HCT116 (cell line): ENCODE measurements at regions not wholly inside any gene's neighbourhood (a gene's known extent, or its start where the extent isn't known, plus 50 kb on each side); places are given as distances from the start of the nearest gene placed in this dataset.

Experiments used
- ATAC-seq: fragments of 200-7000 bp; cut with Tn5 transposase; 2 replicates; pipeline ENCODE4 v1.9.1; 2020; ENCODE audit warnings: mild to moderate bottlenecking, moderate library complexity
- BruUV-seq: library from RNA; stranded (reverse); fragments of 400-500 nt; replicated peaks from 2 replicates; lab custom pipeline; 2021; lab: Mats Ljungman, UMichigan
- CTCF ChIA-PET: fragments of 300-600 bp; sonication (Branson Sonifier 250); formaldehyde crosslinking; loops from one replicate; lab custom pipeline; 2021; ENCODE audit warnings: antibody characterized with exemption; lab: Charles Lee
- POLR2A ChIA-PET: fragments of 300-600, 350-600 bp; sonication (Branson Sonifier 250); formaldehyde crosslinking; loops from one replicate; lab custom pipeline; 2021; ENCODE audit warnings: antibody characterized with exemption; lab: Charles Lee
- RAD21 ChIA-PET, 2 experiments: fragments of 300-600 bp; sonication (Branson Sonifier 250); formaldehyde crosslinking; loops; one replicate each; lab custom pipeline; 2023; ENCODE audit warnings: low total read pairs in 2 of 2; ENCODE audit not compliant: uncharacterized antibody in 2 of 2, unreplicated experiment in 2 of 2, low non-redundant PET in 1 of 2; lab: Charles Lee
- DNase-seq: peaks from one replicate; pipeline ENCODE4 v3.0.0-alpha.2; 2010; ENCODE audit warnings: low read depth, low spot score
- H2AFZ ChIP-seq: fragments of 200-600 bp; shearing (Covaris generic), sonication (generic); 2 replicates; pipeline ENCODE4 v1.6.1; 2017; ENCODE audit warnings: low read depth, mixed run types, mixed read lengths, antibody characterized with exemption, low read length; ENCODE audit not compliant: poor library complexity, severe bottlenecking
- H3K27ac ChIP-seq: 2 replicates; pipeline ENCODE4 v1.5.1; 2012; ENCODE audit warnings: low read depth, low read length
- H3K27me3 ChIP-seq: fragments of 200-600 bp; sonication (generic); 2 replicates; pipeline ENCODE4 v1.6.1; 2016; ENCODE audit warnings: mixed run types, low read length, mixed read lengths; ENCODE audit not compliant: insufficient read depth
- H3K36me3 ChIP-seq, 2 experiments: fragments of 200-500 bp in 1 of 2; fragments of 200-600 bp in 1 of 2; sonication (Bioruptor generic) in 1 of 2; sonication (generic) in 1 of 2; 2 replicates each; pipeline versions ENCODE4 v1.5.1 to v1.6.1; 2014 to 2016; ENCODE audit warnings: low read length in 2 of 2, inconsistent platforms in 1 of 2, mixed read lengths in 1 of 2, mixed run types in 1 of 2; ENCODE audit not compliant: insufficient read depth in 2 of 2, control insufficient read depth in 1 of 2
- H3K4me1 ChIP-seq, 2 experiments: fragments of 200-600 bp in 1 of 2; sonication (generic) in 1 of 2; 2 replicates each; pipeline versions ENCODE4 v1.5.1 to v1.6.1; 2012 to 2017; ENCODE audit warnings: low read length in 2 of 2, inconsistent platforms in 1 of 2, mild to moderate bottlenecking in 1 of 2, mixed read lengths in 1 of 2, mixed run types in 1 of 2, moderate library complexity in 1 of 2; ENCODE audit not compliant: insufficient read depth in 2 of 2, control insufficient read depth in 1 of 2
- H3K4me2 ChIP-seq: fragments of 200-600 bp; sonication (generic); 2 replicates; pipeline ENCODE4 v1.6.1; 2017; ENCODE audit warnings: mixed run types, low read length, mixed read lengths
- H3K4me3 ChIP-seq, 2 experiments: fragments of 200-600 bp in 1 of 2; sonication (generic) in 1 of 2; replicated peaks in 1 of 2; 2 replicates each; pipeline ENCODE4 v1.5.1; 2011 to 2016; ENCODE audit warnings: low read length in 2 of 2, control low read depth in 1 of 2, low read depth in 1 of 2, mild to moderate bottlenecking in 1 of 2, mixed read lengths in 1 of 2, mixed run types in 1 of 2
- H3K79me2 ChIP-seq: fragments of 200-600 bp; sonication (generic); 2 replicates; pipeline ENCODE4 v1.6.1; 2017; ENCODE audit warnings: mild to moderate bottlenecking, mixed run types, low read length, moderate library complexity, mixed read lengths; ENCODE audit not compliant: insufficient read depth
- H3K9ac ChIP-seq: fragments of 200-600 bp; sonication (generic); 2 replicates; pipeline ENCODE4 v1.6.1; 2016; ENCODE audit warnings: low read length, mixed read lengths
- H3K9me2 ChIP-seq: fragments of 200-600 bp; sonication (generic), shearing (Covaris generic); 2 replicates; pipeline ENCODE4 v1.6.1; 2017; ENCODE audit warnings: mixed run types, mild to moderate bottlenecking, moderate library complexity; ENCODE audit not compliant: insufficient read depth
- H3K9me3 ChIP-seq, 2 experiments: fragments of 200-500 bp in 1 of 2; fragments of 200-600 bp in 1 of 2; sonication (Bioruptor generic) in 1 of 2; sonication (generic) in 1 of 2; 2 replicates each; pipeline ENCODE4 v1.6.1; 2014 to 2017; ENCODE audit warnings: low read length in 2 of 2, mixed read lengths in 2 of 2, inconsistent platforms in 1 of 2, low read depth in 1 of 2, mild to moderate bottlenecking in 1 of 2, mixed run types in 1 of 2, moderate library complexity in 1 of 2; ENCODE audit not compliant: control insufficient read depth in 1 of 2, insufficient read depth in 1 of 2
- H4K20me1 ChIP-seq: fragments of 200-600 bp; sonication (generic), shearing (Covaris generic); 2 replicates; pipeline ENCODE4 v1.6.1; 2017; ENCODE audit warnings: mixed run types, mild to moderate bottlenecking, moderate library complexity; ENCODE audit not compliant: insufficient read depth
- ATF3 ChIP-seq: IDR thresholded peaks from 2 replicates; pipeline ENCODE4 v1.6.1; 2012
- CBX3 ChIP-seq: IDR thresholded peaks from 2 replicates; pipeline ENCODE4 v1.6.1; 2012; ENCODE audit warnings: low read depth
- CEBPB ChIP-seq: IDR thresholded peaks from 2 replicates; pipeline ENCODE4 v1.6.1; 2012; ENCODE audit warnings: low read depth
- CTCF ChIP-seq, 3 experiments: fragments of 200-600 bp in 1 of 3; sonication (generic) in 1 of 3; IDR thresholded peaks in 2 of 3; conservative IDR thresholded peaks in 1 of 3; 2 replicates each; pipeline ENCODE4 v1.5.1; 2012 to 2017; ENCODE audit warnings: low read depth in 2 of 3, low read length in 2 of 3, antibody characterized with exemption in 1 of 3, borderline replicate concordance in 1 of 3, control low read depth in 1 of 3, mild to moderate bottlenecking in 1 of 3, mixed read lengths in 1 of 3, mixed run types in 1 of 3, moderate library complexity in 1 of 3; ENCODE audit not compliant: insufficient read depth in 1 of 3
- EGR1 ChIP-seq: IDR thresholded peaks from 2 replicates; pipeline ENCODE4 v1.6.1; 2012; ENCODE audit warnings: low read depth
- ELF1 ChIP-seq: IDR thresholded peaks from 2 replicates; pipeline ENCODE4 v1.6.1; 2012; ENCODE audit warnings: low read depth, borderline replicate concordance
- EZH2phosphoT487 ChIP-seq: fragments of 200-600 bp; IDR thresholded peaks from 2 replicates; pipeline ENCODE4 v1.6.1; 2018; ENCODE audit warnings: antibody characterized with exemption, borderline replicate concordance
- FOSL1 ChIP-seq: IDR thresholded peaks from 2 replicates; pipeline ENCODE4 v1.6.1; 2012; ENCODE audit warnings: low read depth
- JUND ChIP-seq: IDR thresholded peaks from 2 replicates; pipeline ENCODE4 v1.6.1; 2012
- MAX ChIP-seq: IDR thresholded peaks from 2 replicates; pipeline ENCODE4 v1.6.1; 2012
- RAD21 ChIP-seq: IDR thresholded peaks from 2 replicates; pipeline ENCODE4 v1.6.1; 2012; ENCODE audit warnings: low read depth, mild to moderate bottlenecking
- REST ChIP-seq: IDR thresholded peaks from 2 replicates; pipeline ENCODE4 v1.6.1; 2012; ENCODE audit warnings: low read depth
- SIN3A ChIP-seq: IDR thresholded peaks from 2 replicates; pipeline ENCODE4 v1.6.1; 2012; ENCODE audit warnings: low read depth
- SP1 ChIP-seq: IDR thresholded peaks from 2 replicates; pipeline ENCODE4 v1.6.1; 2012; ENCODE audit warnings: low read depth
- intact Hi-C: fragments of 100-400 bp; cut with micrococcal nuclease; formaldehyde crosslinking; loops from 2 replicates; pipeline ENCODE4 v1.10.0; 2022

GRCh38 chrX:131402124-131402811, 113.2 kb upstream of the IGSF1 start:
- Histone ChIP-seq H3K9me3 (no peaks in the 10 kb centered on the region), H3K36me3 (no peaks in the 10 kb centered on the region), H3K4me1 (no peaks in the 10 kb centered on the region), H3K27ac (no peak overlapping the region), H3K79me2 (no peaks in the 10 kb centered on the region), H3K27me3 (no peaks in the 10 kb centered on the region), H3K9me2 (no peaks in the 10 kb centered on the region), H4K20me1 (no peaks in the 10 kb centered on the region), H3K4me2 (no peak overlapping the region), H3K9ac (no peak overlapping the region), H3K4me3 (no peak overlapping the region), H2AFZ (no peak overlapping the region)
- ChIA-PET POLR2A (no interaction called here), CTCF (no interaction called here), RAD21 (no interaction called here)
- DNase-seq (no peak), ATAC-seq (no peak)
- intact Hi-C loops = no loop called here
- no TSS peak for BruUV-seq
- no peak for TF ChIP-seq SP1
- TF ChIP-seq FOSL1 = no peak

- Histone ChIP-seq H3K9me3 (no peaks in the 10 kb centered on the region), H3K4me1 (no peaks in the 10 kb centered on the region), H3K9ac (no peak overlapping the region), H3K9me2 (no peaks in the 10 kb centered on the region), H2AFZ (no peak overlapping the region), H3K79me2 (no peaks in the 10 kb centered on the region), H3K27ac (no peak overlapping the region), H3K4me3 (no peak overlapping the region), H3K36me3 (no peaks in the 10 kb centered on the region), H3K27me3 (no peaks in the 10 kb centered on the region), H4K20me1 (no peaks in the 10 kb centered on the region), H3K4me2 (no peak overlapping the region)
- ChIA-PET CTCF (no interaction called here), POLR2A (no interaction called here), RAD21 (no interaction called here)
- no peak for ATAC-seq
- TF ChIP-seq JUND = no peak
- TF ChIP-seq CBX3 = no peak
- TF ChIP-seq CTCF (IDR thresholded peaks at IDR 0.05 in 2 of 3, conservative IDR thresholded peaks at IDR 0.05 in 1 of 3; ENCODE audit: borderline replicate concordance in 1 of 3, insufficient read depth in 1 of 3, low read depth in 2 of 3, low read length in 2 of 3) = no peak
- no peak for TF ChIP-seq SP1
- TF ChIP-seq CEBPB = no peak
- no peak for TF ChIP-seq ATF3
- TF ChIP-seq MAX = no peak
- TF ChIP-seq RAD21 = no peak
- no peak for TF ChIP-seq REST
- no peak for TF ChIP-seq ELF1
- no peak for TF ChIP-seq EGR1
- no peak for TF ChIP-seq EZH2phosphoT487
- TF ChIP-seq SIN3A = no peak
- intact Hi-C loops = no loop called here
- no peak for DNase-seq
- BruUV-seq = no TSS peak
These were observed 116.4 kb upstream of the IGSF1 start for GRCh38 chrX:131405497-131405896.
